Adrenal gland (tissue), 5 donors: ENCODE measurements at regions not wholly inside any gene's neighbourhood (a gene's known extent, or its start where the extent isn't known, plus 50 kb on each side); places are given as distances from the start of the nearest gene placed in this dataset.

Experiments used
- POLR2A ChIP-seq, 2 donors: fragments of 450-650 bp; IDR thresholded peaks; one replicate each; pipeline ENCODE4 v1.6.1; 2017; ENCODE audit warnings: antibody characterized with exemption in 2 of 2, mild to moderate bottlenecking in 2 of 2, moderate library complexity in 1 of 2
- TF ChIP-seq, protein P1 (sequence below), 6 experiments: fragments of 450-650 bp in 4 of 6; fragments of 200-600 bp in 2 of 6; sonication (generic) in 1 of 6; IDR thresholded peaks; 1 replicate in 5 of 6; 2 replicates in 1 of 6; pipeline versions ENCODE4 v1.5.1 to v1.8.0; 2016 to 2021; ENCODE audit warnings: antibody characterized with exemption in 6 of 6, mild to moderate bottlenecking in 2 of 6, moderate library complexity in 1 of 6
- donor health status: DM: no; HTN: no; CAD: no.

DNA sequence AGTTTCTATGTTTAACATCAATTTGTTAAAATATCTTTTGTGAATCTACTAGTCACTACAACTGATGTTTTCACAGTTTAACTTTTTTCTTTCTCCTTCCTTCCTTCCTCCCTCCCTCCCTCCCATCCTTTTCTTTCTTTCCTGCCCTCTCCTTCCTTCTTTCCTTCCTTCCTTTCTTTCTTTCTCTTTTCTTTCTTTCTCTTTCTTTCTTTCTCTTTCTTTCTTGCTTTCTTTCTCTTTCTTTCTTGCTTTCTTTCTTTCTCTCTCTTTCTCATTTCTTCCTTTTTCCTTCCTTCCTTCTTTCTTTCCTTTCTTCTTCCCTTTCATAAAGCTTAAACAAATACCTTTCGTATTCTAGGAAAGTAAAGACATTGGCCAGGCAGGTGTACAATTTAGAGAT is 2083.0 kb upstream of the CELF4 start:
- TF ChIP-seq, protein P1, sequence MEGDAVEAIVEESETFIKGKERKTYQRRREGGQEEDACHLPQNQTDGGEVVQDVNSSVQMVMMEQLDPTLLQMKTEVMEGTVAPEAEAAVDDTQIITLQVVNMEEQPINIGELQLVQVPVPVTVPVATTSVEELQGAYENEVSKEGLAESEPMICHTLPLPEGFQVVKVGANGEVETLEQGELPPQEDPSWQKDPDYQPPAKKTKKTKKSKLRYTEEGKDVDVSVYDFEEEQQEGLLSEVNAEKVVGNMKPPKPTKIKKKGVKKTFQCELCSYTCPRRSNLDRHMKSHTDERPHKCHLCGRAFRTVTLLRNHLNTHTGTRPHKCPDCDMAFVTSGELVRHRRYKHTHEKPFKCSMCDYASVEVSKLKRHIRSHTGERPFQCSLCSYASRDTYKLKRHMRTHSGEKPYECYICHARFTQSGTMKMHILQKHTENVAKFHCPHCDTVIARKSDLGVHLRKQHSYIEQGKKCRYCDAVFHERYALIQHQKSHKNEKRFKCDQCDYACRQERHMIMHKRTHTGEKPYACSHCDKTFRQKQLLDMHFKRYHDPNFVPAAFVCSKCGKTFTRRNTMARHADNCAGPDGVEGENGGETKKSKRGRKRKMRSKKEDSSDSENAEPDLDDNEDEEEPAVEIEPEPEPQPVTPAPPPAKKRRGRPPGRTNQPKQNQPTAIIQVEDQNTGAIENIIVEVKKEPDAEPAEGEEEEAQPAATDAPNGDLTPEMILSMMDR (IDR thresholded peaks at IDR 0.05): no peak
- TF ChIP-seq POLR2A (IDR thresholded peaks at IDR 0.05): no peak
